ENCODE measurements at regions not wholly inside any gene's neighbourhood (a gene's known extent, or its start where the extent isn't known, plus 50 kb on each side); places are given as distances from the start of the nearest gene placed in this dataset.
"Not testable (repeated sequence)": the region's sequence is repeated elsewhere in the genome, so short reads cannot be mapped to it uniquely, and the experiment has no call there.

DNA sequence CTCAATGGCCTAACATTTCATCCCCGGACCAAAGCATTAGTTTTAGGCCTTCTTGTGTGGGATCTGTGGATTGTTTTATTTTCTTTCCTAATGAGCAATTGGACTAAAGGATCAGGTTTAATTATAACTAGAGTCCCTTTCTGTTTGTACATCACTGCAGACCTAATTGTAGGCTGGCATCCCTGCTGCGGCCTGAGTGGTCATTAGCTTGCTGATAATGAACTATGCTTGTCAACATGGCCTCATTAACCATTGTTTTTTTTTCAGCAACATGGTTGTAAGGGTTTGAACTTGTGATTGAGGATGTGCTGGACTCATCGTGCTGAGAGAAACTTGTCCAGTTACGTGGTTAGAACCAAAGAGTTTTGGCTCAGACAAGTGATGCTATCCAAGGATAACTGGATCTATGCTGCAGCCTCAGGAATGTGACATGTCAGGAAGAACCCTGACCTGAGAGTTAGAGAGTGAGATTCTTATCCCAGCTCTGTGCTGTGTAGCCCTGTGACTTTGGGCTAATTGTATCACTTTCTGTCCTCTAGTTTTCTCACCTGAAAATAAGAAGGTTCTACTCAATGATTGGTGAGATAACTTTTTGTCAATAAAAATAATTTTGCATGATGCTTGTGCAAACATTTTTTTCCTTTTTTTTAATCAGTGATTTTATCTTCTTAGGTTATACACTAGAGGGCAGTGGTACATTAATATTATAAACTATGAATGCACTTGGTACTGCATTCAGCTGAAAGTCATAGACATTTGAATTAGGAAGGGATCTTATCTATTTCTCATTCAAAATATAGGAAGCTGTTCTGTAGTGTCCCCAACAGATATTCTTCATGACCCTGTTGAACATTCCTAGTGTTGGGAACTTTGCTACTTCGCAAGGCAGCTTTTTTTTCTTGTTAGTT is 140.9 kb downstream of the RNF144B start:
- TF ChIP-seq, protein P1, sequence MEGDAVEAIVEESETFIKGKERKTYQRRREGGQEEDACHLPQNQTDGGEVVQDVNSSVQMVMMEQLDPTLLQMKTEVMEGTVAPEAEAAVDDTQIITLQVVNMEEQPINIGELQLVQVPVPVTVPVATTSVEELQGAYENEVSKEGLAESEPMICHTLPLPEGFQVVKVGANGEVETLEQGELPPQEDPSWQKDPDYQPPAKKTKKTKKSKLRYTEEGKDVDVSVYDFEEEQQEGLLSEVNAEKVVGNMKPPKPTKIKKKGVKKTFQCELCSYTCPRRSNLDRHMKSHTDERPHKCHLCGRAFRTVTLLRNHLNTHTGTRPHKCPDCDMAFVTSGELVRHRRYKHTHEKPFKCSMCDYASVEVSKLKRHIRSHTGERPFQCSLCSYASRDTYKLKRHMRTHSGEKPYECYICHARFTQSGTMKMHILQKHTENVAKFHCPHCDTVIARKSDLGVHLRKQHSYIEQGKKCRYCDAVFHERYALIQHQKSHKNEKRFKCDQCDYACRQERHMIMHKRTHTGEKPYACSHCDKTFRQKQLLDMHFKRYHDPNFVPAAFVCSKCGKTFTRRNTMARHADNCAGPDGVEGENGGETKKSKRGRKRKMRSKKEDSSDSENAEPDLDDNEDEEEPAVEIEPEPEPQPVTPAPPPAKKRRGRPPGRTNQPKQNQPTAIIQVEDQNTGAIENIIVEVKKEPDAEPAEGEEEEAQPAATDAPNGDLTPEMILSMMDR (conservative IDR thresholded peaks at IDR 0.05; ENCODE audit: low read depth, low read length) = peak; percentile 14
- DNase-seq (ENCODE audit: low read depth) = no peak
- no peak overlapping the region for H3K4me3 ChIP-seq (ENCODE audit: low read length)

- TF ChIP-seq, protein P1 (conservative IDR thresholded peaks at IDR 0.05; ENCODE audit: low read depth, low read length) = no peak
- H3K4me3 ChIP-seq (ENCODE audit: low read length) = no peak overlapping the region
- no peak for DNase-seq (ENCODE audit: low read depth)
Measured at GRCh38 chr6:18530201-18530600, 143.1 kb downstream of the RNF144B start.

DNA sequence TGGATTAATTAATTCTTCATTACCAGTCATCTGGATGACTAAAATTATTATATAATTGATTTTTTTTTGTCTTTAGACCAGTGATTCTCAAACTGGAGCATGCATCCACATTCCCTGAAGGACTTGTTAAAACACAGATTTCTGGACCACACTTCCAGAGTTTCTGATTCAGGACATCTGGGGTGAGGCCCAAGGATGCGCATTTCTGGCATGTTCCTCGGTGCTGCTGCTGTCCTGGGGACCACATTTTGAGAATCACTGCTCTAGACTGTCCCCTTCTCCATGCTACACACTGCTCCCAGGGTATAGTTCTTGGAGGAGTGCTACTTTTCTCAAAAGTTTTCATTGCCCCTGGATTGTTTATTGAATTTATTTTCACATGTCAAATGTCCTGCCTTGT is 145.0 kb downstream of the RNF144B start:
- DNase-seq (ENCODE audit: low read depth) = no peak
- no peak overlapping the region for H3K4me3 ChIP-seq (ENCODE audit: low read length)
- TF ChIP-seq, protein P1 (conservative IDR thresholded peaks at IDR 0.05; ENCODE audit: low read depth, low read length) = no peak

DNA sequence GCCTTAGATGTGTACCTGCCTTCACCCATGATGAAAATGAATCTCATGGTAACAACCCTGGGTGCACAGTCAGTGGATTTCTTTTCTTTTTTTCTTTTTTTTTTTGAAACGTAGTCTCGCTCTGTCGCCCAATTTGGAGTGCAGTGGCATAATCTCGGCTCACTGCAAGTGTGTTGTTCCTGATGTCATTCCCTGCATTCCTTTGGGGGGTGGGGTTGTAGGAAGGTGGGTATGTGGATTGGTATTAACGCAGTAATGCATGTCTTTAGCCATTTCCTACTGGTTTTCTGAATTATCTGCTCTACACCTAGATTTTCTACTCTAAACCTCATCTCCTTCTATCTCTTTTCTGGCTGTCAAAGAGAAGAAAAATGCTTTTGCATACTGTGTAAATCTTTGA is 146.6 kb downstream of the RNF144B start:
- no peak for DNase-seq (ENCODE audit: low read depth)
- TF ChIP-seq, protein P1 (conservative IDR thresholded peaks at IDR 0.05; ENCODE audit: low read depth, low read length) = no peak
- H3K4me3 ChIP-seq (ENCODE audit: low read length) = no peak overlapping the region

DNA sequence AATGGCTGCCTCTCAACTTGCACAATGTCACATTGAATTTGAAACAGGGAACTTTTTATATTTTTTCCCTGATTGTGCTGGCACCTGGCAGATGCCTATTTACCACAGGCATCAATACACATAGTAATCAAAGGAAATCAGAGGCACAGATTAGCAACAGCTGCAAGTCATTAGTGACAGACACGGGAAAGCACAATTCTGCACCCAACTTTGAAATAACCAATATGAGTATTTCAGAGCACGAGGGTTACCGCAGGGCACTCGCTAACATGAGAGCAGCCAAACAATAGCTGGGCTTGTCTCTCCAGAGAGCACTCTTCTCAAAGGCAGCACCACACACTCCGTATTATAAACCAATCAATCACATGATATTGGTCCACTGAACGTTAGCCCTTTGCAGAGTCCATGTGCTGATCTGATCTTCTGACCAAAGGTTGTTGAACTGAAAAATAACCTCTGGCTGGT is 149.5 kb downstream of the RNF144B start:
- DNase-seq (ENCODE audit: low read depth) = no peak
- H3K4me3 ChIP-seq (ENCODE audit: low read length) = no peak overlapping the region
- TF ChIP-seq, protein P1 (conservative IDR thresholded peaks at IDR 0.05; ENCODE audit: low read depth, low read length) = no peak

DNA sequence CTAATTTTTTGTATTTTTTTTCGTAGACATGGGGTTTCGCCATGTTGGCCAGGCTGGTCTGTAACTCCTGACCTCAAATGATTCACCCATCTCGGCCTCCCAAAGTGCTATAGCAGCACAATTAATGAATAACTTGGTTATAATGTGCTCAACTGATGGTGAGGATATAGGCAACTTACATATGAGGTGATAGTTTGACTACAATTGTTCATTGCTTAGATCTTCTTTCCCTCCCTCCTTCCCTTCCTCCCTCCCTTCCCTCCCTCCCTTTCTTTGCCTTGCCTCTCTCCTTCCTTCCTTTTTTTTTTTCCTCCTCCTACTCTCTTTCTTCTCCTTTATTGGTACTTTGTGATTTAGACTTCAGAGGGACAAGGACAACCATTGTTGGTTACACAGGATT is 151.2 kb downstream of the RNF144B start:
- no peak overlapping the region for H3K4me3 ChIP-seq (ENCODE audit: low read length)
- no peak for DNase-seq (ENCODE audit: low read depth)
- TF ChIP-seq, protein P1 (conservative IDR thresholded peaks at IDR 0.05; ENCODE audit: low read depth, low read length) = no peak

DNA sequence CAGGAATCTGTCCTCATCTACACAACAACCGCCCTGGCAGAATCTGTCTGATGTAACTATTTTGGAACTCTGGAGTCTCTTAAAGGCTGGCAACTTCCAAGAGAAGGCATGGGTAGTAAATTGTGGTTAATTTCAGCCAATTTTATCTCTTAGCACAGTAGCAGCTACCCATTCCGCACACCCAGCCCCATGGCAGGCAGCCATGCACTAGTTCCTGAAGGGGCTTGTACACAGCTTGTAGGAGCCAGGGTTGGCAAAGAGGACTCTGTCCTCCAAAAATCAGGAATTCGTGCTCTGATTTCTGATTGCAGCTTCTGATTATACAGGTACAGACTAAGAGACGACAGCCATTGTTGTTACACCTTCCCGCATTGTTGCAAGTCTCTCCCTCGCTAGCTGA is 155.9 kb downstream of the RNF144B start:
- TF ChIP-seq, protein P1 (conservative IDR thresholded peaks at IDR 0.05; ENCODE audit: low read depth, low read length) = no peak
- no peak for DNase-seq (ENCODE audit: low read depth)
- H3K4me3 ChIP-seq (ENCODE audit: low read length) = no peak overlapping the region

DNA sequence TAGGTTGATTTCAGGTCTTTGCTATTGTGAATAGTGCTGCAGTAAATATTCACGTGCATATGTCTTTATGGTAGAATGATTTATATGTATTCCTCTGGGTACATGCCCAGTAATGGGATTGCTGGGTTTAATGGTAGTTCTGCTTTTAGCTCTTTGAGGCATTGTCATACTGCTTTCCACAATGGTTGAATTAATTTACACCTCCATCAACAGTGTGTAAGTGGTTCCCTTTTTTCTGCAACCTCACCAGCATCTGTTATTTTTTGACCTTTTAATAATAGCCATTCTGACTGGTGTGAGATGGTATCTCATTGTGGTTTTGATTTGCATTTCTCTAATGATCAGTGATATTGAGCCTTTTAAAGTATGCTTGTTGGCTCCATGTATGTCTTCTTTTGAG is 158.0 kb downstream of the RNF144B start:
- DNase-seq (ENCODE audit: low read depth); H3K4me3 ChIP-seq (ENCODE audit: low read length): not testable (repeated sequence)
